GM23338 (cell line): ENCODE measurements at regions not wholly inside any gene's neighbourhood (a gene's known extent, or its start where the extent isn't known, plus 50 kb on each side); places are given as distances from the start of the nearest gene placed in this dataset.

ENCODE experiments used
- CREB1 ChIP-seq: fragments of 250-450 bp; sonication (Bioruptor Pico); IDR thresholded peaks from 2 replicates; pipeline ENCODE4 v1.5.0; 2020; ENCODE audit warnings: low read depth, mild to moderate bottlenecking, moderate library complexity
- EZH2 ChIP-seq: fragments of 200-600 bp; sonication (generic); IDR thresholded peaks from one replicate; pipeline ENCODE4 v1.8.0; 2017; ENCODE audit warnings: antibody characterized with exemption, mild to moderate bottlenecking, low read depth; ENCODE audit not compliant: unreplicated experiment
- EZH2phosphoT487 ChIP-seq: fragments of 200-600 bp; sonication (generic); IDR thresholded peaks from one replicate; pipeline ENCODE4 v1.8.1; 2018; ENCODE audit warnings: antibody characterized with exemption; ENCODE audit not compliant: unreplicated experiment
- JUNB ChIP-seq: IDR thresholded peaks from one replicate; pipeline ENCODE4 v1.6.1; 2016; ENCODE audit warnings: antibody characterized with exemption; ENCODE audit not compliant: unreplicated experiment
- NANOG ChIP-seq: IDR thresholded peaks from 2 replicates; pipeline ENCODE4 v1.6.1; 2016; ENCODE audit warnings: antibody characterized with exemption, borderline replicate concordance
- POLR2AphosphoS5 ChIP-seq: IDR thresholded peaks from 2 replicates; pipeline ENCODE4 v1.6.1; 2016; ENCODE audit warnings: antibody characterized with exemption, low read depth
- ZNF114 ChIP-seq: fragments of 250-450 bp; sonication (Bioruptor Pico); IDR thresholded peaks from 2 replicates; pipeline ENCODE4 v1.5.0; 2020; ENCODE audit warnings: mild to moderate bottlenecking, moderate library complexity
- TF ChIP-seq, protein P1 (sequence below): IDR thresholded peaks from one replicate; pipeline ENCODE4 v1.6.1; 2018; ENCODE audit warnings: antibody characterized with exemption; ENCODE audit not compliant: unreplicated experiment
- TF ChIP-seq, protein P2 (sequence below), 2 experiments: fragments of 200-600 bp in 1 of 2; sonication (generic) in 1 of 2; conservative IDR thresholded peaks; 2 replicates each; pipeline versions ENCODE4 v1.5.1 to v1.6.1; 2016 to 2017; ENCODE audit warnings: antibody characterized with exemption in 2 of 2, low read depth in 2 of 2, mild to moderate bottlenecking in 2 of 2, moderate library complexity in 1 of 2
- TF ChIP-seq, protein P3 (sequence below): IDR thresholded peaks from 2 replicates; pipeline ENCODE4 v1.6.1; 2016; ENCODE audit warnings: antibody characterized with exemption
- TF ChIP-seq, protein P4 (sequence below): fragments of 250-450 bp; sonication (Bioruptor Pico); IDR thresholded peaks from 2 replicates; pipeline ENCODE4 v1.5.0; 2020; ENCODE audit warnings: mild to moderate bottlenecking, moderate library complexity

DNA sequence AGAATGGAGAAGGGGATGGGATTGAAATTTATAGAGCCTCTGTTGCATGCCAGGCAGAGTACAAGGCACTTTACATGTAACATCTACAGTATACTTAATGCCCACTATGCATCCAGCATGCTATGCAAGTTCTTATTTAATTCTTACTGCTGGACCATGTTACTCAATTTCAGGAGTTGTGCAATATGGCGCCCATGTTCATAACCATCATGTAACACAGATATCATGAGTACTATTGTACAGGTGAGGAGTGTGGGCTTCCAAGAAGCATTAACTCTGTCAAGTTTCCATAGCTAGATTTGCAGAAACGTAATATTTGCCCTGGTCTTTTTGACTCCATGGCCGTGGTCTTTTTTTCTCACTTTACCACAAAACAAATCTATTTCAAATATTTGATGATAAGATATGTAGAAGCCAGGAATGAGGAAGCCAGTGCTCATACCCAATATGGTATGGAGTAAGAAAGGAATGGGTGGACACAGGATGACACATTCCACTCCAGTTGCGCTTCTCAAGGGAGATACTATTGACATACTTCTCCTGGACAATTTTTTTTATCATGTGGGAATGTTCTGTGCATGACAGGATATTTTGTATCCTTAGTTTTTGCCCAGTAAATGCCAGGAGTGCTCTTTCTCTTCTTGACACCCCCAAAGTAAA, 191.8 kb downstream of the C12orf75 start:
- TF ChIP-seq, protein P1, sequence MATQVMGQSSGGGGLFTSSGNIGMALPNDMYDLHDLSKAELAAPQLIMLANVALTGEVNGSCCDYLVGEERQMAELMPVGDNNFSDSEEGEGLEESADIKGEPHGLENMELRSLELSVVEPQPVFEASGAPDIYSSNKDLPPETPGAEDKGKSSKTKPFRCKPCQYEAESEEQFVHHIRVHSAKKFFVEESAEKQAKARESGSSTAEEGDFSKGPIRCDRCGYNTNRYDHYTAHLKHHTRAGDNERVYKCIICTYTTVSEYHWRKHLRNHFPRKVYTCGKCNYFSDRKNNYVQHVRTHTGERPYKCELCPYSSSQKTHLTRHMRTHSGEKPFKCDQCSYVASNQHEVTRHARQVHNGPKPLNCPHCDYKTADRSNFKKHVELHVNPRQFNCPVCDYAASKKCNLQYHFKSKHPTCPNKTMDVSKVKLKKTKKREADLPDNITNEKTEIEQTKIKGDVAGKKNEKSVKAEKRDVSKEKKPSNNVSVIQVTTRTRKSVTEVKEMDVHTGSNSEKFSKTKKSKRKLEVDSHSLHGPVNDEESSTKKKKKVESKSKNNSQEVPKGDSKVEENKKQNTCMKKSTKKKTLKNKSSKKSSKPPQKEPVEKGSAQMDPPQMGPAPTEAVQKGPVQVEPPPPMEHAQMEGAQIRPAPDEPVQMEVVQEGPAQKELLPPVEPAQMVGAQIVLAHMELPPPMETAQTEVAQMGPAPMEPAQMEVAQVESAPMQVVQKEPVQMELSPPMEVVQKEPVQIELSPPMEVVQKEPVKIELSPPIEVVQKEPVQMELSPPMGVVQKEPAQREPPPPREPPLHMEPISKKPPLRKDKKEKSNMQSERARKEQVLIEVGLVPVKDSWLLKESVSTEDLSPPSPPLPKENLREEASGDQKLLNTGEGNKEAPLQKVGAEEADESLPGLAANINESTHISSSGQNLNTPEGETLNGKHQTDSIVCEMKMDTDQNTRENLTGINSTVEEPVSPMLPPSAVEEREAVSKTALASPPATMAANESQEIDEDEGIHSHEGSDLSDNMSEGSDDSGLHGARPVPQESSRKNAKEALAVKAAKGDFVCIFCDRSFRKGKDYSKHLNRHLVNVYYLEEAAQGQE = no peak
- TF ChIP-seq, protein P2, sequence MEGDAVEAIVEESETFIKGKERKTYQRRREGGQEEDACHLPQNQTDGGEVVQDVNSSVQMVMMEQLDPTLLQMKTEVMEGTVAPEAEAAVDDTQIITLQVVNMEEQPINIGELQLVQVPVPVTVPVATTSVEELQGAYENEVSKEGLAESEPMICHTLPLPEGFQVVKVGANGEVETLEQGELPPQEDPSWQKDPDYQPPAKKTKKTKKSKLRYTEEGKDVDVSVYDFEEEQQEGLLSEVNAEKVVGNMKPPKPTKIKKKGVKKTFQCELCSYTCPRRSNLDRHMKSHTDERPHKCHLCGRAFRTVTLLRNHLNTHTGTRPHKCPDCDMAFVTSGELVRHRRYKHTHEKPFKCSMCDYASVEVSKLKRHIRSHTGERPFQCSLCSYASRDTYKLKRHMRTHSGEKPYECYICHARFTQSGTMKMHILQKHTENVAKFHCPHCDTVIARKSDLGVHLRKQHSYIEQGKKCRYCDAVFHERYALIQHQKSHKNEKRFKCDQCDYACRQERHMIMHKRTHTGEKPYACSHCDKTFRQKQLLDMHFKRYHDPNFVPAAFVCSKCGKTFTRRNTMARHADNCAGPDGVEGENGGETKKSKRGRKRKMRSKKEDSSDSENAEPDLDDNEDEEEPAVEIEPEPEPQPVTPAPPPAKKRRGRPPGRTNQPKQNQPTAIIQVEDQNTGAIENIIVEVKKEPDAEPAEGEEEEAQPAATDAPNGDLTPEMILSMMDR (conservative IDR thresholded peaks at IDR 0.05; ENCODE audit: low read depth in 2 of 2) = no peak
- TF ChIP-seq POLR2AphosphoS5 = no peak
- TF ChIP-seq EZH2 = no peak
- no peak for TF ChIP-seq NANOG
- TF ChIP-seq, protein P3, sequence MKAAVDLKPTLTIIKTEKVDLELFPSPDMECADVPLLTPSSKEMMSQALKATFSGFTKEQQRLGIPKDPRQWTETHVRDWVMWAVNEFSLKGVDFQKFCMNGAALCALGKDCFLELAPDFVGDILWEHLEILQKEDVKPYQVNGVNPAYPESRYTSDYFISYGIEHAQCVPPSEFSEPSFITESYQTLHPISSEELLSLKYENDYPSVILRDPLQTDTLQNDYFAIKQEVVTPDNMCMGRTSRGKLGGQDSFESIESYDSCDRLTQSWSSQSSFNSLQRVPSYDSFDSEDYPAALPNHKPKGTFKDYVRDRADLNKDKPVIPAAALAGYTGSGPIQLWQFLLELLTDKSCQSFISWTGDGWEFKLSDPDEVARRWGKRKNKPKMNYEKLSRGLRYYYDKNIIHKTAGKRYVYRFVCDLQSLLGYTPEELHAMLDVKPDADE = no peak
- TF ChIP-seq CREB1 (CRISPR knock-in tag) = no peak
- no peak for TF ChIP-seq JUNB
- no peak for TF ChIP-seq ZNF114 (CRISPR knock-in tag)
- TF ChIP-seq, protein P4, sequence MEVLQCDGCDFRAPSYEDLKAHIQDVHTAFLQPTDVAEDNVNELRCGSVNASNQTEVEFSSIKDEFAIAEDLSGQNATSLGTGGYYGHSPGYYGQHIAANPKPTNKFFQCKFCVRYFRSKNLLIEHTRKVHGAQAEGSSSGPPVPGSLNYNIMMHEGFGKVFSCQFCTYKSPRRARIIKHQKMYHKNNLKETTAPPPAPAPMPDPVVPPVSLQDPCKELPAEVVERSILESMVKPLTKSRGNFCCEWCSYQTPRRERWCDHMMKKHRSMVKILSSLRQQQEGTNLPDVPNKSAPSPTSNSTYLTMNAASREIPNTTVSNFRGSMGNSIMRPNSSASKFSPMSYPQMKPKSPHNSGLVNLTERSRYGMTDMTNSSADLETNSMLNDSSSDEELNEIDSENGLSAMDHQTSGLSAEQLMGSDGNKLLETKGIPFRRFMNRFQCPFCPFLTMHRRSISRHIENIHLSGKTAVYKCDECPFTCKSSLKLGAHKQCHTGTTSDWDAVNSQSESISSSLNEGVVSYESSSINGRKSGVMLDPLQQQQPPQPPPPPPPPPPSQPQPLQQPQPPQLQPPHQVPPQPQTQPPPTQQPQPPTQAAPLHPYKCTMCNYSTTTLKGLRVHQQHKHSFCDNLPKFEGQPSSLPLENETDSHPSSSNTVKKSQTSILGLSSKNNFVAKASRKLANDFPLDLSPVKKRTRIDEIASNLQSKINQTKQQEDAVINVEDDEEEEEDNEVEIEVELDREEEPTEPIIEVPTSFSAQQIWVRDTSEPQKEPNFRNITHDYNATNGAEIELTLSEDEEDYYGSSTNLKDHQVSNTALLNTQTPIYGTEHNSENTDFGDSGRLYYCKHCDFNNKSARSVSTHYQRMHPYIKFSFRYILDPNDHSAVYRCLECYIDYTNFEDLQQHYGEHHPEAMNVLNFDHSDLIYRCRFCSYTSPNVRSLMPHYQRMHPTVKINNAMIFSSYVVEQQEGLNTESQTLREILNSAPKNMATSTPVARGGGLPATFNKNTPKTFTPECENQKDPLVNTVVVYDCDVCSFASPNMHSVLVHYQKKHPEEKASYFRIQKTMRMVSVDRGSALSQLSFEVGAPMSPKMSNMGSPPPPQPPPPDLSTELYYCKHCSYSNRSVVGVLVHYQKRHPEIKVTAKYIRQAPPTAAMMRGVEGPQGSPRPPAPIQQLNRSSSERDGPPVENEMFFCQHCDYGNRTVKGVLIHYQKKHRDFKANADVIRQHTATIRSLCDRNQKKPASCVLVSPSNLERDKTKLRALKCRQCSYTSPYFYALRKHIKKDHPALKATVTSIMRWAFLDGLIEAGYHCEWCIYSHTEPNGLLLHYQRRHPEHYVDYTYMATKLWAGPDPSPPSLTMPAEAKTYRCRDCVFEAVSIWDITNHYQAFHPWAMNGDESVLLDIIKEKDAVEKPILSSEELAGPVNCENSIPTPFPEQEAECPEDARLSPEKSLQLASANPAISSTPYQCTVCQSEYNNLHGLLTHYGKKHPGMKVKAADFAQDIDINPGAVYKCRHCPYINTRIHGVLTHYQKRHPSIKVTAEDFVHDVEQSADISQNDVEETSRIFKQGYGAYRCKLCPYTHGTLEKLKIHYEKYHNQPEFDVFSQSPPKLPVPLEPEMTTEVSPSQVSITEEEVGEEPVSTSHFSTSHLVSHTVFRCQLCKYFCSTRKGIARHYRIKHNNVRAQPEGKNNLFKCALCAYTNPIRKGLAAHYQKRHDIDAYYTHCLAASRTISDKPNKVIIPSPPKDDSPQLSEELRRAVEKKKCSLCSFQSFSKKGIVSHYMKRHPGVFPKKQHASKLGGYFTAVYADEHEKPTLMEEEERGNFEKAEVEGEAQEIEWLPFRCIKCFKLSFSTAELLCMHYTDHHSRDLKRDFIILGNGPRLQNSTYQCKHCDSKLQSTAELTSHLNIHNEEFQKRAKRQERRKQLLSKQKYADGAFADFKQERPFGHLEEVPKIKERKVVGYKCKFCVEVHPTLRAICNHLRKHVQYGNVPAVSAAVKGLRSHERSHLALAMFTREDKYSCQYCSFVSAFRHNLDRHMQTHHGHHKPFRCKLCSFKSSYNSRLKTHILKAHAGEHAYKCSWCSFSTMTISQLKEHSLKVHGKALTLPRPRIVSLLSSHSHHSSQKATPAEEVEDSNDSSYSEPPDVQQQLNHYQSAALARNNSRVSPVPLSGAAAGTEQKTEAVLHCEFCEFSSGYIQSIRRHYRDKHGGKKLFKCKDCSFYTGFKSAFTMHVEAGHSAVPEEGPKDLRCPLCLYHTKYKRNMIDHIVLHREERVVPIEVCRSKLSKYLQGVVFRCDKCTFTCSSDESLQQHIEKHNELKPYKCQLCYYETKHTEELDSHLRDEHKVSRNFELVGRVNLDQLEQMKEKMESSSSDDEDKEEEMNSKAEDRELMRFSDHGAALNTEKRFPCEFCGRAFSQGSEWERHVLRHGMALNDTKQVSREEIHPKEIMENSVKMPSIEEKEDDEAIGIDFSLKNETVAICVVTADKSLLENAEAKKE (CRISPR knock-in tag) = no peak
- no peak for TF ChIP-seq EZH2phosphoT487
